ENCODE measurements at regions not wholly inside any gene's neighbourhood (a gene's known extent, or its start where the extent isn't known, plus 50 kb on each side); places are given as distances from the start of the nearest gene placed in this dataset.

- no peak overlapping the region for H3K18ac ChIP-seq (ENCODE audit: low read depth in 1 of 2, low read length in 2 of 2)
- no peaks in the 10 kb centered on the region for H3K4me1 ChIP-seq (ENCODE audit: control insufficient read depth, insufficient read depth, low read depth, low read length)
- H3K4me3 ChIP-seq (ENCODE audit: insufficient read depth in 1 of 2, low read depth in 1 of 2, low read length in 2 of 2), result peak overlapping the region in 1 of 2 experiments; percentile 57
- no peak overlapping the region for H3K27ac ChIP-seq (ENCODE audit: low read length, poor library complexity, severe bottlenecking)
- no peak overlapping the region for H2BK5ac ChIP-seq (ENCODE audit: low read depth, low read length, poor library complexity, severe bottlenecking)
- peaks cover 8% of the 10 kb centered on the region for H3K79me1 ChIP-seq (replicated peaks; ENCODE audit: low read length, poor library complexity, severe bottlenecking)
- no peaks in the 10 kb centered on the region for H3K27me3 ChIP-seq (ENCODE audit: control insufficient read depth in 1 of 2, insufficient read depth in 1 of 2, low read length in 2 of 2)
- H3K4me2 ChIP-seq (ENCODE audit: low read length, poor library complexity, severe bottlenecking), result no peak overlapping the region
- no peak overlapping the region for H3K23ac ChIP-seq (ENCODE audit: low read length in 2 of 2)
- no peak overlapping the region for H3K14ac ChIP-seq (ENCODE audit: low read length in 2 of 2)
- no peak overlapping the region for H4K8ac ChIP-seq (ENCODE audit: low read length)
- H3K4ac ChIP-seq (ENCODE audit: low read depth in 1 of 2, low read length in 2 of 2), result no peak overlapping the region
- H3K9ac ChIP-seq (ENCODE audit: low read length), result no peak overlapping the region
- WGBS, result 89% methylated on average over 10 of the region's 10 CpGs
- no peak for DNase-seq
- H3K9me3 ChIP-seq (ENCODE audit: control insufficient read depth, low read length), result peaks cover 100% of the 10 kb centered on the region
- no peak overlapping the region for H2BK120ac ChIP-seq (ENCODE audit: low read depth, low read length)
- H2AK5ac ChIP-seq (ENCODE audit: low read length, severe bottlenecking), result no peak overlapping the region
- H2BK12ac ChIP-seq (ENCODE audit: low read length in 2 of 2), result no peak overlapping the region
- H3K36me3 ChIP-seq (ENCODE audit: control insufficient read depth in 1 of 2, insufficient read depth in 2 of 2, low read depth in 1 of 2, low read length in 2 of 2), result peaks cover 100% of the 10 kb centered on the region in 2 experiments
- H4K91ac ChIP-seq (ENCODE audit: low read length), result no peak overlapping the region
- H2BK15ac ChIP-seq (ENCODE audit: low read depth, poor library complexity, severe bottlenecking), result no peak overlapping the region
- H2AFZ ChIP-seq (ENCODE audit: low read depth, low read length), result no peak overlapping the region
These were observed 106.3 kb downstream of the SNRPN start for GRCh38 chr15:25060996-25061620.

GRCh38 chr15:25061808-25062550 lies 107.2 kb downstream of the SNRPN start:
- H3K4me3 ChIP-seq (ENCODE audit: insufficient read depth in 1 of 2, low read depth in 1 of 2, low read length in 2 of 2), result peak overlapping the region in 1 of 2 experiments; percentile 57
- H3K4me2 ChIP-seq (ENCODE audit: low read length, poor library complexity, severe bottlenecking), result no peak overlapping the region
- H2BK120ac ChIP-seq (ENCODE audit: low read depth, low read length), result no peak overlapping the region
- no peak overlapping the region for H3K14ac ChIP-seq (ENCODE audit: low read length in 2 of 2)
- H3K9me3 ChIP-seq (ENCODE audit: control insufficient read depth, low read length), result peaks cover 100% of the 10 kb centered on the region
- DNase-seq, result no peak
- peaks cover 100% of the 10 kb centered on the region in 2 experiments for H3K36me3 ChIP-seq (ENCODE audit: control insufficient read depth in 1 of 2, insufficient read depth in 2 of 2, low read depth in 1 of 2, low read length in 2 of 2)
- no peaks in the 10 kb centered on the region for H3K27me3 ChIP-seq (ENCODE audit: control insufficient read depth in 1 of 2, insufficient read depth in 1 of 2, low read length in 2 of 2)
- no peak overlapping the region for H3K4ac ChIP-seq (ENCODE audit: low read depth in 1 of 2, low read length in 2 of 2)
- H3K18ac ChIP-seq (ENCODE audit: low read depth in 1 of 2, low read length in 2 of 2), result no peak overlapping the region
- no peak overlapping the region for H4K8ac ChIP-seq (ENCODE audit: low read length)
- H2AK5ac ChIP-seq (ENCODE audit: low read length, severe bottlenecking), result no peak overlapping the region
- H3K9ac ChIP-seq (ENCODE audit: low read length), result no peak overlapping the region
- 94% methylated on average over 23 of the region's 23 CpGs for WGBS
- H2BK5ac ChIP-seq (ENCODE audit: low read depth, low read length, poor library complexity, severe bottlenecking), result no peak overlapping the region
- peaks cover 8% of the 10 kb centered on the region for H3K79me1 ChIP-seq (replicated peaks; ENCODE audit: low read length, poor library complexity, severe bottlenecking)
- H3K27ac ChIP-seq (ENCODE audit: low read length, poor library complexity, severe bottlenecking), result no peak overlapping the region
- no peaks in the 10 kb centered on the region for H3K4me1 ChIP-seq (ENCODE audit: control insufficient read depth, insufficient read depth, low read depth, low read length)
- H4K91ac ChIP-seq (ENCODE audit: low read length), result no peak overlapping the region
- H2BK12ac ChIP-seq (ENCODE audit: low read length in 2 of 2), result no peak overlapping the region
- no peak overlapping the region for H2AFZ ChIP-seq (ENCODE audit: low read depth, low read length)
- H2BK15ac ChIP-seq (ENCODE audit: low read depth, poor library complexity, severe bottlenecking), result no peak overlapping the region
- H3K23ac ChIP-seq (ENCODE audit: low read length in 2 of 2), result no peak overlapping the region

- Histone ChIP-seq H2BK120ac (ENCODE audit: low read depth, low read length) (no peak overlapping the region), H3K18ac (ENCODE audit: low read depth in 1 of 2, low read length in 2 of 2) (no peak overlapping the region), H3K4me1 (ENCODE audit: control insufficient read depth, insufficient read depth, low read depth, low read length) (no peaks in the 10 kb centered on the region), H3K36me3 (ENCODE audit: control insufficient read depth in 1 of 2, insufficient read depth in 2 of 2, low read depth in 1 of 2, low read length in 2 of 2) (peaks cover 100% of the 10 kb centered on the region in 2 experiments), H2BK12ac (ENCODE audit: low read length in 2 of 2) (no peak overlapping the region), H3K27me3 (ENCODE audit: control insufficient read depth in 1 of 2, insufficient read depth in 1 of 2, low read length in 2 of 2) (no peaks in the 10 kb centered on the region), H4K8ac (ENCODE audit: low read length) (no peak overlapping the region), H3K4me3 (ENCODE audit: insufficient read depth in 1 of 2, low read depth in 1 of 2, low read length in 2 of 2) (peak overlapping the region in 1 of 2 experiments; percentile 57), H2BK5ac (ENCODE audit: low read depth, low read length, poor library complexity, severe bottlenecking) (no peak overlapping the region), H3K4ac (ENCODE audit: low read depth in 1 of 2, low read length in 2 of 2) (no peak overlapping the region), H3K9me3 (ENCODE audit: control insufficient read depth, low read length) (peaks cover 100% of the 10 kb centered on the region), H3K79me1 (replicated peaks; ENCODE audit: low read length, poor library complexity, severe bottlenecking) (peaks cover 8% of the 10 kb centered on the region), H3K23ac (ENCODE audit: low read length in 2 of 2) (no peak overlapping the region), H4K91ac (ENCODE audit: low read length) (no peak overlapping the region), H3K14ac (ENCODE audit: low read length in 2 of 2) (no peak overlapping the region), H2AFZ (ENCODE audit: low read depth, low read length) (no peak overlapping the region), H2BK15ac (ENCODE audit: low read depth, poor library complexity, severe bottlenecking) (no peak overlapping the region), H3K4me2 (ENCODE audit: low read length, poor library complexity, severe bottlenecking) (no peak overlapping the region), H3K9ac (ENCODE audit: low read length) (no peak overlapping the region), H2AK5ac (ENCODE audit: low read length, severe bottlenecking) (no peak overlapping the region), H3K27ac (ENCODE audit: low read length, poor library complexity, severe bottlenecking) (no peak overlapping the region)
- DNase-seq, result no peak
- 88% methylated on average over 13 of the region's 13 CpGs for WGBS
These were observed 108.0 kb downstream of the SNRPN start for GRCh38 chr15:25062551-25063430.

- Histone ChIP-seq H2BK5ac (ENCODE audit: low read depth, low read length, poor library complexity, severe bottlenecking) (no peak overlapping the region), H3K14ac (ENCODE audit: low read length in 2 of 2) (no peak overlapping the region), H3K23ac (ENCODE audit: low read length in 2 of 2) (no peak overlapping the region), H3K27ac (ENCODE audit: low read length, poor library complexity, severe bottlenecking) (no peak overlapping the region), H3K4me2 (ENCODE audit: low read length, poor library complexity, severe bottlenecking) (no peak overlapping the region), H3K36me3 (ENCODE audit: control insufficient read depth in 1 of 2, insufficient read depth in 2 of 2, low read depth in 1 of 2, low read length in 2 of 2) (peaks cover 100% of the 10 kb centered on the region in 2 experiments), H2BK12ac (ENCODE audit: low read length in 2 of 2) (no peak overlapping the region), H3K9ac (ENCODE audit: low read length) (no peak overlapping the region), H3K18ac (ENCODE audit: low read depth in 1 of 2, low read length in 2 of 2) (no peak overlapping the region), H3K4me1 (ENCODE audit: control insufficient read depth, insufficient read depth, low read depth, low read length) (no peaks in the 10 kb centered on the region), H2AK5ac (ENCODE audit: low read length, severe bottlenecking) (no peak overlapping the region), H4K91ac (ENCODE audit: low read length) (no peak overlapping the region), H3K4ac (ENCODE audit: low read depth in 1 of 2, low read length in 2 of 2) (no peak overlapping the region), H3K79me1 (replicated peaks; ENCODE audit: low read length, poor library complexity, severe bottlenecking) (peaks cover 3% of the 10 kb centered on the region), H2AFZ (ENCODE audit: low read depth, low read length) (no peak overlapping the region), H2BK120ac (ENCODE audit: low read depth, low read length) (no peak overlapping the region), H3K27me3 (ENCODE audit: control insufficient read depth in 1 of 2, insufficient read depth in 1 of 2, low read length in 2 of 2) (no peaks in the 10 kb centered on the region), H3K9me3 (ENCODE audit: control insufficient read depth, low read length) (peaks cover 100% of the 10 kb centered on the region), H2BK15ac (ENCODE audit: low read depth, poor library complexity, severe bottlenecking) (no peak overlapping the region), H4K8ac (ENCODE audit: low read length) (no peak overlapping the region), H3K4me3 (ENCODE audit: insufficient read depth in 1 of 2, low read depth in 1 of 2, low read length in 2 of 2) (peak overlapping the region in 1 of 2 experiments; percentile 59)
- WGBS, result 85% methylated on average over 9 of the region's 9 CpGs
- no peak for DNase-seq
These were observed 110.5 kb downstream of the SNRPN start for GRCh38 chr15:25065286-25065685.
